ENCODE measurements at regions not wholly inside any gene's neighbourhood (a gene's known extent, or its start where the extent isn't known, plus 50 kb on each side); places are given as distances from the start of the nearest gene placed in this dataset.

DNA sequence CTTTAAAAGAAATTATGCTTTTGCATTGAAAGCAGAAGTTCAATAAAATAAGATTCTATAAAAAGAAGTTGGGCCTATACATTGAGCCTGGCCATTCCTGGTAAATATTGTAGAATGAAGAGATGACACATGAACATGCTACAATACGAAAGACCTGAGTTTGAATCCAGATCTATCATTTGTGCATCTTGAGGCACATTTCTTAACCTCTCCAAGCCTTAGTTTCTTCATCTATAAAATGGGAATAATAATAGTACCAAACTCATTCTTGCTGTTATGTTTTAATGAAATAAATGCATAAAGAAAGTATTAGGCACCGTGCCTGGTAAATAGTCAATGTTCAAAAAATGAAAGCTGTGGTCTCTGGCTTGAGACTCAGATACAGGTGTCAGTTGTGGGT lies 76.9 kb upstream of the PHACTR2 start:
- Histone ChIP-seq H3K4me1 (no peaks in the 10 kb centered on the region), H3K4me3 (no peak overlapping the region), H3K9me3 (no peaks in the 10 kb centered on the region), H3K36me3 (no peaks in the 10 kb centered on the region), H3K27ac (no peak overlapping the region), H3K27me3 (no peaks in the 10 kb centered on the region)
- in situ Hi-C loops (cut with MboI; ENCODE audit: low pct_ligation_motif_present in 1 of 4, low pct_unique_long_range_greater_than_20kb in 1 of 4, low sequenced_read_pairs in 3 of 4), result no loop called here
- no peak for DNase-seq
- intact Hi-C loops (cut with DNase I; ENCODE audit: low total_unique reads), result no loop called here
- 95 to 100% methylated on average over 2 of the region's 2 CpGs for WGBS, 2 donors (ENCODE audit: low coverage in 1 of 2)
- TF ChIP-seq POLR2AphosphoS5 (IDR thresholded peaks at IDR 0.05), result no peak
- TF ChIP-seq POLR2A (IDR thresholded peaks at IDR 0.05), result no peak
- no peak for TF ChIP-seq CTCF (IDR thresholded peaks at IDR 0.05)
- no peak for TF ChIP-seq EP300 (IDR thresholded peaks at IDR 0.05; ENCODE audit: low read depth)

DNA sequence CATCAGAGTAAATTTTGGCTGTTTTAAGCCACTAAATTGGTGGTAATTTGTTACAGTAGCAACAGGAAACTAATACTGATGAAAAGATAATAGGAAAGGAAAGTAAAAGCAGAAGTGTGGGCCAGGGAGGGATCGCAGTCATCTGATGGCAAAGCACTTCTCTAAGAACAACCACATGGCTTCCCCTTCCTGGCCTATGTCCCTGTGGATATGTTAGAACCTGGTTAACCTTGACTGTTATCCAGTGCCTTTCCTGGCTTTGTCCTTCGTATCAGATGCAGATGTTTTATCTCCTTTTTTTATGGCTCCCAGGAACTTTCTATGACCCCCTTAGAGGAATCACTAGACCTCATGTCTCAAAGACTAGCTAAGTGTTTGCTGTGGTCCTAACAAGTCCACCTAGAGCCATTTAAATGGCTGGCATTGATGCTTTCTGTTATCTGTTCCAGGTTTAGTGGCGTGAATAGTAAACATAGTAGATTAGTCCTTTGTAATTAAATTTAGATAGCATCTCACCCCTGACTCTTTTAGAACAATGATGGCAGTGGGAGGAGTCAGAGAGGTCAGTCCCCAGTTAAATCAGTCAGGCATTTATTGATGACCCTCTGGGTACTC lies 79.2 kb upstream of the PHACTR2 start:
- Histone ChIP-seq H3K9me3 (no peaks in the 10 kb centered on the region), H3K27ac (no peak overlapping the region), H3K4me1 (peaks cover 0 to 4% (median 0%) of the 10 kb centered on the region in 4 donors), H3K36me3 (no peaks in the 10 kb centered on the region), H3K4me3 (no peak overlapping the region), H3K27me3 (no peaks in the 10 kb centered on the region)
- intact Hi-C loops (cut with DNase I; ENCODE audit: low total_unique reads) (no loop called here), in situ Hi-C loops (cut with MboI; ENCODE audit: low pct_ligation_motif_present in 1 of 4, low pct_unique_long_range_greater_than_20kb in 1 of 4, low sequenced_read_pairs in 3 of 4) (loop anchor here in 1 of 4 donors (25.0 kb wide), 1 partner anchor 214 kb away; no protein-coding TSS in a partner anchor)
- WGBS, 2 donors (ENCODE audit: low coverage in 1 of 2), result 51 to 72% methylated on average over 3 of the region's 3 CpGs
- no peak for DNase-seq
- no peak for TF ChIP-seq POLR2AphosphoS5 (IDR thresholded peaks at IDR 0.05)
- TF ChIP-seq EP300 (IDR thresholded peaks at IDR 0.05; ENCODE audit: low read depth), result no peak
- no peak for TF ChIP-seq CTCF (IDR thresholded peaks at IDR 0.05)
- no peak for TF ChIP-seq POLR2A (IDR thresholded peaks at IDR 0.05)

GRCh38 chr6:143596866-143597265 lies 80.9 kb upstream of the PHACTR2 start:
- 72% methylated on average over 4 of the region's 4 CpGs; no CpG with 5 or more reads in 1 of the 2 donors for WGBS, 2 donors (ENCODE audit: low coverage in 1 of 2)
- Histone ChIP-seq H3K27me3 (no peaks in the 10 kb centered on the region), H3K27ac (no peak overlapping the region), H3K4me1 (peaks cover 0 to 4% (median 0%) of the 10 kb centered on the region in 4 donors), H3K4me3 (no peak overlapping the region), H3K9me3 (no peaks in the 10 kb centered on the region), H3K36me3 (no peaks in the 10 kb centered on the region)
- intact Hi-C loops (cut with DNase I; ENCODE audit: low total_unique reads), result no loop called here
- TF ChIP-seq POLR2A (IDR thresholded peaks at IDR 0.05), result no peak
- TF ChIP-seq CTCF (IDR thresholded peaks at IDR 0.05), result no peak
- TF ChIP-seq POLR2AphosphoS5 (IDR thresholded peaks at IDR 0.05), result no peak
- TF ChIP-seq EP300 (IDR thresholded peaks at IDR 0.05; ENCODE audit: low read depth), result no peak
- in situ Hi-C loops (cut with MboI; ENCODE audit: low pct_ligation_motif_present in 1 of 4, low pct_unique_long_range_greater_than_20kb in 1 of 4, low sequenced_read_pairs in 3 of 4), result loop anchor here in 1 of 4 donors (25.0 kb wide), 1 partner anchor 215 kb away; no protein-coding TSS in a partner anchor
- DNase-seq, result no peak

GRCh38 chr6:143595251-143596036 lies 82.3 kb upstream of the PHACTR2 start:
- H3K27ac ChIP-seq, result no peak overlapping the region
- no peaks in the 10 kb centered on the region for H3K9me3 ChIP-seq
- H3K4me3 ChIP-seq, result no peak overlapping the region
- DNase-seq, result no peak
- WGBS, 2 donors (ENCODE audit: low coverage in 1 of 2), result 60 to 88% methylated on average over 3 to 5 of the region's 5 CpGs
- in situ Hi-C loops (cut with MboI; ENCODE audit: low pct_ligation_motif_present in 1 of 4, low pct_unique_long_range_greater_than_20kb in 1 of 4, low sequenced_read_pairs in 3 of 4) (loop anchor here in 1 of 4 donors (25.0 kb wide), 1 partner anchor 217 kb away; no protein-coding TSS in a partner anchor), intact Hi-C loops (cut with DNase I; ENCODE audit: low total_unique reads) (no loop called here)
- H3K4me1 ChIP-seq, result peaks cover 0 to 4% (median 0%) of the 10 kb centered on the region in 4 donors
- TF ChIP-seq CTCF (IDR thresholded peaks at IDR 0.05) (no peak), POLR2A (IDR thresholded peaks at IDR 0.05) (no peak), EP300 (IDR thresholded peaks at IDR 0.05; ENCODE audit: low read depth) (no peak), POLR2AphosphoS5 (IDR thresholded peaks at IDR 0.05) (no peak)
- H3K36me3 ChIP-seq, result no peaks in the 10 kb centered on the region
- H3K27me3 ChIP-seq, result no peaks in the 10 kb centered on the region

All from transverse colon (tissue), 4 donors.